ENCODE measurements at regions not wholly inside any gene's neighbourhood (a gene's known extent, or its start where the extent isn't known, plus 50 kb on each side); places are given as distances from the start of the nearest gene placed in this dataset.
"Not testable (repeated sequence)": the region's sequence is repeated elsewhere in the genome, so short reads cannot be mapped to it uniquely, and the experiment has no call there.

- DNase-seq, result no peak
Measured at GRCh38 chr14:55899531-55899930, 218.7 kb upstream of the PELI2 start.

DNA sequence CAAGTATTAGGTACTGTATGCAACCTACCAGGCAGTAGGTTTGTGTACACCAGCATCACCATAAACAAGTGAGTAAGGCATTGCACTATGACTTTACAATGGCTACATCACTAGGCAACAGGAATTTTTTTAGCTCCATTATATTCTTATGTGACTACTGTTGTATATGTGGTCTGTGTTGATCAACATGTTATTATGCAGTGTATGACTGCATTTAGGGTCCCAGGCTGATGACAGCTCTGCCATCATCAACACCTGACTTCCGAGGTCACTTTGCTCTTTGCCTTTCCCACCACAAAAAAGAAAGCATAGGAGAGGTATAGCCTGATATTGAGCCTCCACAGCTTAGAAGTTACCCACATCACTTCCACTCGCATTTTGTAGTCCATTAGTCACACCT lies 217.5 kb upstream of the PELI2 start:
- no peak for DNase-seq

- DNase-seq, result no peak
Measured at GRCh38 chr14:55901291-55901690, 216.9 kb upstream of the PELI2 start.

DNA sequence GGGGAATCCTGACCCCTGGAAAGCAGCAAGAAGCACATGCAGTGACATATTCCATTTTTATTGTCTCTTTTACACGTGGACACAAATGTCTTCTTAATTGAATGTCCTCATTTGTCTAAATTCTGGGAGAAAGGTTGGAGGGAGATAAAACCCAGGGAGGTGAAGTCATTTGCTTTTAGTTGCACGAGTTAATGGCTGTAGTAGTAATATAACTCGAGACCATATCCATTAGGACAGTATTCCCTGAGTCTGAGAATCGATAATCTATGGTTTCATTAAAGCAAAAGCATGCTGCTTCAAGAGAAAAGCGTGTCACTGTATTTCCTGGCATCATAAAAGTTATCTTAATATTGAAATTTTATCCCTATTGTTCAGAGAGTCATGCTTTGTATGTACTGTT lies 216.0 kb upstream of the PELI2 start:
- DNase-seq, result no peak

- DNase-seq, result no peak
Measured at GRCh38 chr14:55904086-55904485, 214.1 kb upstream of the PELI2 start.

- DNase-seq, result no peak
Measured at GRCh38 chr14:55908106-55908505, 210.1 kb upstream of the PELI2 start.

- DNase-seq, result no peak
Measured at GRCh38 chr14:55909879-55910278, 208.3 kb upstream of the PELI2 start.

DNA sequence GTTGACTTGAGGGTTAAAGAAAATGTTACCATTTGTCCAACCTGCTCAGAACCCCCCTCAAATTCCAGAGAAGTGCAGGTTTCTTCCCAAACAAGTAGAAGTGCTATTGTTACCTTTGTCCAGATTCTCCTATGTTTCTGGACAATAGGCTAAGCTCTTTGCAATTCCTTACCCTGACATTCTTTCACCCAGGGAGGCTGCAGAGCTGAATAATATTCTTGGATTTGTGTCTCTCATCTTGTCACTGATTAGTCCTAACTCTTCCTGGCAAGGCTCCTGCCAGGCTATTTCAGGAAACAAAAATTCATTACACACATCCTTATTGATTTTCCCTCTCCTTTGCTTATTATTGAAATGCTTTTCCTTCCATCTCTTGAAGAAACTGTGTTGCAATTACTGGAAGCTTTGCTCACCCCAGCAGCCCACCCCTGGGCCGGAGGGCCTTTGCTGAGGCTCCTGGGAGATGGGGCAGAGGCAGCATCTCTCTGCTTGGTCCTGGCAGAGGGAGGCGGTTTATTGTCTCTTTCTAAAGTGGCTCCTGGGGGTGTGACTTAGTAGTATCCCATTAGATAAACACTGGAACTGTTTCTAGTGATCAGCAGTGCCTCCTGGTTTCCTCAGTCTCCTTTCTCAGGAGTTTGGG lies 207.5 kb upstream of the PELI2 start:
- DNase-seq, result no peak

DNA sequence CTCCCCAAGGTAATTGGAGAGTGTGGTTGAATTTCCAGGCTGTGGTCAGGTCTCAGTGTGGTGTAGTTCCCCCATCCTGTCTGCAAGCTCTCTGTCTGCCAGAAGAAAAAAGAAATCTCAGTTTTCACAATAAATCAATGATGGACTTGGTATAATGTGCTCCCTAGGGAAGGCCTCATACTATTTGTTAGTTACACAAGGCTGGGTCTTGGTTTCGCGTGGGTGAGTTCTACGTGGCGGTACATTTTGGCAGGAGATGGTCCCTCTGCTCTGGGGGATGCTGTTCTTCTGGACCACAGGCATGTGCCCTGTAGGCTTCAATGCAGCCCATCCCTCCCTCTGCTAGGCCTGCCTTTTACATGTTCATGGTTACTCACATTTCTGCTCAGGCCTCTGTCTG lies 206.4 kb upstream of the PELI2 start:
- no peak for DNase-seq

DNA sequence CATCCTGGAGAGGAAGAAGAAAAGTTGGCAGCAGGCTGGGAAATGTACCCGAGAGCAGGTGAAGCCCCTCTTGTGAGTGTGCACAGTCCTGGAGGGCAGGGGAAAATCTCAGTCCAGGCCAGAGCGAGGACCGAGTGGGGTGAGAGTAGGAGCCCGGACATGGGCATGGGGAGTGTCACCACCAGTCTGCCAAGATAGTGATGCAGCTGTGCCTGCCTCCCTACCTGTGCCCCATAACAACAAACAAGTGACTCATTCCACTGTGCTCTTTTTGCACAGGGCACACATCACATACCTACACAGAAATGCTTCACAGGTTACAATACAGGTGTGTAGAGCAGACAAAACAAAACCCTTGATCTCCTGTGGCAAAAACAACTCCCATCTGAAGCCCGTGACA lies 205.9 kb upstream of the PELI2 start:
- no peak for DNase-seq

- no peak for DNase-seq
Measured at GRCh38 chr14:55913324-55914025, 204.7 kb upstream of the PELI2 start.

DNA sequence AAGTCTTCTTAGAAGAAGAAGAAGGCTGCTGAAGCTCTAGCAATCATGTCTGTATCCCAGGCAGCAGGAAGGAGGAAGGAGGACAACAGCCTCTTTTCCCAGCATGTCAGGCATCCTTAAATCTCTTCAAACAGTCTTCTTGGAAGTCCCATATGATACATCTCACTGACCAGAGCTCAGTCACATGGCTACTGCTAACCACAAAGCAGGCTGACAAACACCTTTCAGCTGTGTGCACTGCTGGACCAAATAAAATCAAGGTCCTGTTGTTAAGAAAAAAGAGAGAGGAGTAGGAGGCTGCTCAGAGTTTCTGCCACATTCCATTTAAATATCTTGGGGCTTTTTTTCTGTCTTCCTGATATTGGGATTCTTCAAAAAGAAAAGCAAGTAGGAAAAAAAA lies 203.4 kb upstream of the PELI2 start:
- DNase-seq, result no peak

- no peak for DNase-seq
Measured at GRCh38 chr14:55915456-55915855, 202.8 kb upstream of the PELI2 start.

GRCh38 chr14:55919800-55920199 lies 198.4 kb upstream of the PELI2 start:
- DNase-seq, result not testable (repeated sequence)

- DNase-seq, result no peak
Measured at GRCh38 chr14:55921511-55921910, 196.7 kb upstream of the PELI2 start.

- DNase-seq, result no peak
Measured at GRCh38 chr14:55926007-55926406, 192.2 kb upstream of the PELI2 start.

- no peak for DNase-seq
Measured at GRCh38 chr14:55927028-55927427, 191.2 kb upstream of the PELI2 start.

- no peak for DNase-seq
Measured at GRCh38 chr14:55928276-55928675, 189.9 kb upstream of the PELI2 start.

DNA sequence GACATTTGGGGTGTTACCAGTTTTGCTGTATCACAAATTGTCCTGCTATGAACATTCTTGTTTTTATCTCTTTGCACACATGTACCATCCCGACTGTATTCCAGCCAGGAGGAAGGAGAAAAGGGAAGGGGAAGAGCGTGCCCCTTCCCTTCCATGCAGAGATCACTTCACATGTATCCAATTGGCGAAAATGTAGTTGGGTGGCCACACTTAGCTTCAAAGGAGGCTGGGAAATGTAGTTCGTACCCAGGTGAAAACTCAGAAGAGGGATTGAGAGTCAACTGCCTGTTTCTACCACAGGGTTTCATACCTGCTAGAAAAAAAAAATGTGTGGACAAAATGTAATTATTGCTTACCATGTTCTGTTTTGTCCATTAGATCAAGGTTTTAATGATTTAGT lies 189.1 kb upstream of the PELI2 start:
- no peak for DNase-seq

- no peak for DNase-seq
Measured at GRCh38 chr14:55930016-55930784, 188.0 kb upstream of the PELI2 start.

GRCh38 chr14:55936691-55937090 lies 181.5 kb upstream of the PELI2 start:
- DNase-seq, result no peak

DNA sequence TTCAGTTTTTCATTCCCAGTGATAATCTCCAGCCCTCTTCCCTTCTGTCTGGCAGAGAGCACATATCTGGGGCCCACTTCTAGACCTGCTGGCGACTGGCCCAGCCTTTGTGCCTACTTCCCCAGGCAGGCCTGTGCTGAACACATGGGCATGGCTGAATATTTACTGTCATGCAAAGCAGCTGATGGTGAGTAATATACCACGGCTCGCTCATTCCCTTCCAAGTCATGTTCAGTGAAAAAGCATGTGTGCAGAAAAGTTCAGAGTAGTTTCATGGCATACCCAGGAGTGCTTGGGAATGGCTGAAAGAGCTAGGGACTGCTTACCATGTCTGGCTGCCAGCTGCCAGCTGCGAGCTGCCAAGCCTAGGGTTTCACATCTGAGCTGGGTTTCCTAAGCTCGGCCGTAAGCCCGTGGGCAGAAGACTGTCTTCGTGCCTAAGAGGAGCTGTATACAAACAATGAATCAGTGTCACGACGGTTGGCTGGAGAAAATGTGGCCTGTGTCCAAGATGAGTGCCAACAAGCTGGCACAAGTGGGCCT lies 179.9 kb upstream of the PELI2 start:
- no peak for DNase-seq

- no peak for DNase-seq
Measured at GRCh38 chr14:55942076-55942654, 176.0 kb upstream of the PELI2 start.

DNA sequence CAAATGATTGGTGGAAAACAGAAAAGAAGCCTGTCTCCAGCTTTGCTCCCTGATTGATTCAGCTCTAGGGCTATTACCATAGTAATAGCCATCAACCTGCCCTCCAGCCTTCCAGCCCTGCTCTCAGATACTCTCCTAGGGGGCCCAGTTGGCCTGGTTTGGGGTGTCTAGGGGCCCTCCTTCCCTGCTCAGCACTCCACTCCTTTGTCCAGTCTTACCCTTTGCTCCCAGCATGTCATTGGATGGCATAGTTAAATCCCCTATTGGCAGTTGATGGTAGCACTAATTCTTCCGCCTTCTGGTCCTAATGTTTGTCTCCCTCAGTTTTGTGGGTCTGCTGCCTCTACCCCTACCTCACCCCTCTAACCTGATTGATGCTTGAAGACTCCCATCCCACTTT lies 175.4 kb upstream of the PELI2 start:
- DNase-seq, result no peak
